ENCODE measurements at regions not wholly inside any gene's neighbourhood (a gene's known extent, or its start where the extent isn't known, plus 50 kb on each side); places are given as distances from the start of the nearest gene placed in this dataset.

GRCh38 chr14:84251411-84252115 lies 1278.4 kb upstream of the FLRT2 start:
- Histone ChIP-seq H3K9me3 (ENCODE audit: low read length) (peaks cover 16% of the 10 kb centered on the region), H3K9me2 (replicated peaks; ENCODE audit: insufficient read depth, low read length) (0 out of 2 replicates have a peak, but pooled peaks cover 3% of the 10 kb centered on the region), H3K27me3 (ENCODE audit: low read length) (no peaks in the 10 kb centered on the region), H3K27ac (ENCODE audit: low read length) (no peak overlapping the region), H3K4me1 (ENCODE audit: low read length) (no peaks in the 10 kb centered on the region), H2AFZ (ENCODE audit: low read length) (no peak overlapping the region), H3K9ac (ENCODE audit: low read length) (no peak overlapping the region), H3K4me3 (ENCODE audit: low read length) (no peak overlapping the region), H3K36me3 (ENCODE audit: insufficient read depth, low read length) (no peaks in the 10 kb centered on the region), H3K79me2 (ENCODE audit: low read length) (no peaks in the 10 kb centered on the region), H3K4me2 (ENCODE audit: low read depth, low read length, poor library complexity, severe bottlenecking) (no peak overlapping the region), H4K20me1 (ENCODE audit: insufficient read depth, low read depth, low read length) (no peaks in the 10 kb centered on the region)
- DNase-seq, result no peak

- Histone ChIP-seq H3K9me3 (ENCODE audit: low read length) (peaks cover 16% of the 10 kb centered on the region), H4K20me1 (ENCODE audit: insufficient read depth, low read depth, low read length) (no peaks in the 10 kb centered on the region), H3K4me2 (ENCODE audit: low read depth, low read length, poor library complexity, severe bottlenecking) (no peak overlapping the region), H3K79me2 (ENCODE audit: low read length) (no peaks in the 10 kb centered on the region), H3K9ac (ENCODE audit: low read length) (no peak overlapping the region), H3K27me3 (ENCODE audit: low read length) (no peaks in the 10 kb centered on the region), H3K4me1 (ENCODE audit: low read length) (no peaks in the 10 kb centered on the region), H2AFZ (ENCODE audit: low read length) (no peak overlapping the region), H3K9me2 (replicated peaks; ENCODE audit: insufficient read depth, low read length) (0 out of 2 replicates have a peak, but pooled peaks cover 3% of the 10 kb centered on the region), H3K4me3 (ENCODE audit: low read length) (no peak overlapping the region), H3K36me3 (ENCODE audit: insufficient read depth, low read length) (no peaks in the 10 kb centered on the region), H3K27ac (ENCODE audit: low read length) (no peak overlapping the region)
- DNase-seq, result no peak
These were observed 1277.2 kb upstream of the FLRT2 start for GRCh38 chr14:84252706-84253105.

GRCh38 chr14:84253326-84253725 lies 1276.6 kb upstream of the FLRT2 start:
- Histone ChIP-seq H3K9me3 (ENCODE audit: low read length) (peaks cover 13% of the 10 kb centered on the region), H3K9ac (ENCODE audit: low read length) (no peak overlapping the region)

GRCh38 chr14:84254290-84254689 lies 1275.7 kb upstream of the FLRT2 start:
- Histone ChIP-seq H3K79me2 (ENCODE audit: low read length) (no peaks in the 10 kb centered on the region), H4K20me1 (ENCODE audit: insufficient read depth, low read depth, low read length) (no peaks in the 10 kb centered on the region), H3K9me2 (replicated peaks; ENCODE audit: insufficient read depth, low read length) (0 out of 2 replicates have a peak, but pooled peaks cover 3% of the 10 kb centered on the region), H3K27me3 (ENCODE audit: low read length) (no peaks in the 10 kb centered on the region), H3K9ac (ENCODE audit: low read length) (no peak overlapping the region), H3K27ac (ENCODE audit: low read length) (no peak overlapping the region), H3K4me2 (ENCODE audit: low read depth, low read length, poor library complexity, severe bottlenecking) (no peak overlapping the region), H3K4me1 (ENCODE audit: low read length) (no peaks in the 10 kb centered on the region), H3K36me3 (ENCODE audit: insufficient read depth, low read length) (no peaks in the 10 kb centered on the region), H2AFZ (ENCODE audit: low read length) (no peak overlapping the region), H3K9me3 (ENCODE audit: low read length) (peaks cover 13% of the 10 kb centered on the region), H3K4me3 (ENCODE audit: low read length) (no peak overlapping the region)
- DNase-seq, result no peak

More at GRCh38 chr14:84253326-84253725, 1276.6 kb upstream of the FLRT2 start:
- H2AFZ ChIP-seq (ENCODE audit: low read length), result no peak overlapping the region
- no peak overlapping the region for H3K27ac ChIP-seq (ENCODE audit: low read length)
- H3K79me2 ChIP-seq (ENCODE audit: low read length), result no peaks in the 10 kb centered on the region
- H3K36me3 ChIP-seq (ENCODE audit: insufficient read depth, low read length), result no peaks in the 10 kb centered on the region
- H3K4me2 ChIP-seq (ENCODE audit: low read depth, low read length, poor library complexity, severe bottlenecking), result no peak overlapping the region
- 0 out of 2 replicates have a peak, but pooled peaks cover 3% of the 10 kb centered on the region for H3K9me2 ChIP-seq (replicated peaks; ENCODE audit: insufficient read depth, low read length)
- H3K4me3 ChIP-seq (ENCODE audit: low read length), result no peak overlapping the region
- H4K20me1 ChIP-seq (ENCODE audit: insufficient read depth, low read depth, low read length), result no peaks in the 10 kb centered on the region
- no peak for DNase-seq
- H3K27me3 ChIP-seq (ENCODE audit: low read length), result no peaks in the 10 kb centered on the region
- no peaks in the 10 kb centered on the region for H3K4me1 ChIP-seq (ENCODE audit: low read length)

- no peak overlapping the region for H2AFZ ChIP-seq (ENCODE audit: low read length)
- no peaks in the 10 kb centered on the region for H4K20me1 ChIP-seq (ENCODE audit: insufficient read depth, low read depth, low read length)
- no peak overlapping the region for H3K4me3 ChIP-seq (ENCODE audit: low read length)
- no peaks in the 10 kb centered on the region for H3K27me3 ChIP-seq (ENCODE audit: low read length)
- H3K27ac ChIP-seq (ENCODE audit: low read length), result no peak overlapping the region
- H3K4me2 ChIP-seq (ENCODE audit: low read depth, low read length, poor library complexity, severe bottlenecking), result no peak overlapping the region
- no peaks in the 10 kb centered on the region for H3K36me3 ChIP-seq (ENCODE audit: insufficient read depth, low read length)
- peaks cover 6% of the 10 kb centered on the region; the same call in 1 of the 2 replicates for H3K9me3 ChIP-seq (ENCODE audit: low read length)
- H3K4me1 ChIP-seq (ENCODE audit: low read length), result no peaks in the 10 kb centered on the region
- no peak overlapping the region for H3K9ac ChIP-seq (ENCODE audit: low read length)
- no peaks in the 10 kb centered on the region for H3K79me2 ChIP-seq (ENCODE audit: low read length)
- no peaks in the 10 kb centered on the region; the same call in 1 of the 2 replicates for H3K9me2 ChIP-seq (replicated peaks; ENCODE audit: insufficient read depth, low read length)
- no peak for DNase-seq
These were observed 1267.0 kb upstream of the FLRT2 start for GRCh38 chr14:84262932-84263331.

GRCh38 chr14:84272290-84272721 lies 1257.6 kb upstream of the FLRT2 start:
- Histone ChIP-seq H3K4me3 (ENCODE audit: low read length) (no peak overlapping the region), H3K4me2 (ENCODE audit: low read depth, low read length, poor library complexity, severe bottlenecking) (no peak overlapping the region), H4K20me1 (ENCODE audit: insufficient read depth, low read depth, low read length) (no peaks in the 10 kb centered on the region), H3K4me1 (ENCODE audit: low read length) (no peaks in the 10 kb centered on the region), H3K79me2 (ENCODE audit: low read length) (no peaks in the 10 kb centered on the region), H3K36me3 (ENCODE audit: insufficient read depth, low read length) (no peaks in the 10 kb centered on the region), H2AFZ (ENCODE audit: low read length) (no peak overlapping the region), H3K27ac (ENCODE audit: low read length) (no peak overlapping the region), H3K9me2 (replicated peaks; ENCODE audit: insufficient read depth, low read length) (no peaks in the 10 kb centered on the region), H3K9me3 (ENCODE audit: low read length) (peaks cover 6% of the 10 kb centered on the region; the same call in 1 of the 2 replicates), H3K9ac (ENCODE audit: low read length) (no peak overlapping the region), H3K27me3 (ENCODE audit: low read length) (no peaks in the 10 kb centered on the region)
- no peak for DNase-seq

GRCh38 chr14:84273181-84273580 lies 1256.8 kb upstream of the FLRT2 start:
- H3K27ac ChIP-seq (ENCODE audit: low read length), result no peak overlapping the region
- H2AFZ ChIP-seq (ENCODE audit: low read length), result no peak overlapping the region
- H3K9me2 ChIP-seq (replicated peaks; ENCODE audit: insufficient read depth, low read length), result no peaks in the 10 kb centered on the region
- H4K20me1 ChIP-seq (ENCODE audit: insufficient read depth, low read depth, low read length), result no peaks in the 10 kb centered on the region
- no peaks in the 10 kb centered on the region for H3K36me3 ChIP-seq (ENCODE audit: insufficient read depth, low read length)
- H3K9ac ChIP-seq (ENCODE audit: low read length), result no peak overlapping the region
- no peaks in the 10 kb centered on the region for H3K27me3 ChIP-seq (ENCODE audit: low read length)
- no peak overlapping the region for H3K4me3 ChIP-seq (ENCODE audit: low read length)
- H3K79me2 ChIP-seq (ENCODE audit: low read length), result no peaks in the 10 kb centered on the region
- no peak overlapping the region for H3K4me2 ChIP-seq (ENCODE audit: low read depth, low read length, poor library complexity, severe bottlenecking)
- DNase-seq, result no peak
- H3K4me1 ChIP-seq (ENCODE audit: low read length), result no peaks in the 10 kb centered on the region
- H3K9me3 ChIP-seq (ENCODE audit: low read length), result peaks cover 2% of the 10 kb centered on the region; the same call in 1 of the 2 replicates

GRCh38 chr14:84282618-84283017 lies 1247.3 kb upstream of the FLRT2 start:
- H4K20me1 ChIP-seq (ENCODE audit: insufficient read depth, low read depth, low read length), result no peaks in the 10 kb centered on the region
- no peaks in the 10 kb centered on the region for H3K36me3 ChIP-seq (ENCODE audit: insufficient read depth, low read length)

More at GRCh38 chr14:84282618-84283017, 1247.3 kb upstream of the FLRT2 start:
- H2AFZ ChIP-seq (ENCODE audit: low read length), result no peak overlapping the region
- DNase-seq, result no peak
- peaks cover 4% of the 10 kb centered on the region; the same call in 1 of the 2 replicates for H3K9me2 ChIP-seq (replicated peaks; ENCODE audit: insufficient read depth, low read length)
- H3K4me1 ChIP-seq (ENCODE audit: low read length), result no peaks in the 10 kb centered on the region
- H3K4me2 ChIP-seq (ENCODE audit: low read depth, low read length, poor library complexity, severe bottlenecking), result no peak overlapping the region
- H3K79me2 ChIP-seq (ENCODE audit: low read length), result no peaks in the 10 kb centered on the region
- H3K27me3 ChIP-seq (ENCODE audit: low read length), result no peaks in the 10 kb centered on the region
- no peak overlapping the region for H3K4me3 ChIP-seq (ENCODE audit: low read length)
- H3K9ac ChIP-seq (ENCODE audit: low read length), result no peak overlapping the region
- H3K27ac ChIP-seq (ENCODE audit: low read length), result no peak overlapping the region
- no peaks in the 10 kb centered on the region for H3K9me3 ChIP-seq (ENCODE audit: low read length)
